NT2/D1 (cell line): ENCODE measurements at regions not wholly inside any gene's neighbourhood (a gene's known extent, or its start where the extent isn't known, plus 50 kb on each side); places are given as distances from the start of the nearest gene placed in this dataset.
"Not testable (repeated sequence)": the region's sequence is repeated elsewhere in the genome, so short reads cannot be mapped to it uniquely, and the experiment has no call there.

Experiments used
- DNase-seq: peaks from one replicate; pipeline ENCODE4 v3.0.0-alpha.2; 2011; ENCODE audit warnings: low read depth, low spot score
- H3K27me3 ChIP-seq: 2 replicates; pipeline ENCODE4 v1.6.0; 2011; ENCODE audit warnings: mild to moderate bottlenecking; ENCODE audit not compliant: insufficient read length, insufficient read depth
- H3K36me3 ChIP-seq: 2 replicates; pipeline ENCODE4 v1.6.1; 2011; ENCODE audit warnings: mild to moderate bottlenecking, low read length, mixed read lengths; ENCODE audit not compliant: insufficient read depth, insufficient read length
- H3K4me1 ChIP-seq: 2 replicates; pipeline ENCODE4 v1.5.1; 2011; ENCODE audit not compliant: insufficient read depth, insufficient read length
- H3K4me3 ChIP-seq: 2 replicates; pipeline ENCODE4 v1.5.1; 2011; ENCODE audit warnings: low read depth; ENCODE audit not compliant: insufficient read length
- H3K9ac ChIP-seq: 2 replicates; pipeline ENCODE4 v1.6.0; 2011; ENCODE audit warnings: low read depth; ENCODE audit not compliant: insufficient read length
- H3K9me3 ChIP-seq: 2 replicates; pipeline ENCODE4 v1.5.1; 2011; ENCODE audit warnings: mild to moderate bottlenecking, low read length; ENCODE audit not compliant: insufficient read depth
- SUZ12 ChIP-seq: IDR thresholded peaks from 2 replicates; pipeline ENCODE4 v1.6.1; 2011; ENCODE audit not compliant: insufficient read length, insufficient read depth; ENCODE audit errors: extremely low read depth
- YY1 ChIP-seq: IDR thresholded peaks from 2 replicates; pipeline ENCODE4 v1.6.1; 2011; ENCODE audit not compliant: insufficient read length, insufficient read depth
- ZNF274 ChIP-seq: IDR thresholded peaks from 2 replicates; pipeline ENCODE4 v1.6.1; 2011; ENCODE audit warnings: mild to moderate bottlenecking, low read depth, low read length

- H3K4me1 ChIP-seq: no peaks in the 10 kb centered on the region
- no peak overlapping the region for H3K9ac ChIP-seq
- no peak overlapping the region for H3K4me3 ChIP-seq
- TF ChIP-seq SUZ12 (no peak), ZNF274 (no peak), YY1 (no peak)
- no peak for DNase-seq
- H3K9me3 ChIP-seq: no peaks in the 10 kb centered on the region
- H3K27me3 ChIP-seq: no peaks in the 10 kb centered on the region
- H3K36me3 ChIP-seq: no peaks in the 10 kb centered on the region
Measured at GRCh38 chrX:34790026-34790425, 132.9 kb upstream of the TMEM47 start.

DNA sequence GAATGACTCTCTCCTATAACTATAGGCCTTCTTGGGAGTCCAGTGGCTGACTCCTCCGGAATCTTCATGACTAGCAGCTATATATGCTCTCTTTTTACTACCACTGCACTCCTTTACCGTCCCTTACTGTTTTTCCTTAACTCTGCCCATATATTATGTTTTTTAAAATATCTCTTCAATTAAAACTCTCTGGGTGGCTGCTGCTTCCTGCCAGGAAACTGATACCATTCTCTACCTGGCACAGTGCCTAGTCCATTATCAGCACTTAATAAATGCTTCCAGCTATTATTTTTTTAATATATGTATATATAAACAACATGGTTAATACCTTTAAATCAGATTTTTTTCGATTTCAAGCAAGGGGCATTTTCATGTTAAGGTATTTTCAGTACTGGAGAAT, 136.6 kb upstream of the FAM47B start:
- H3K27me3 ChIP-seq: no peaks in the 10 kb centered on the region
- H3K9me3 ChIP-seq: no peaks in the 10 kb centered on the region

DNA sequence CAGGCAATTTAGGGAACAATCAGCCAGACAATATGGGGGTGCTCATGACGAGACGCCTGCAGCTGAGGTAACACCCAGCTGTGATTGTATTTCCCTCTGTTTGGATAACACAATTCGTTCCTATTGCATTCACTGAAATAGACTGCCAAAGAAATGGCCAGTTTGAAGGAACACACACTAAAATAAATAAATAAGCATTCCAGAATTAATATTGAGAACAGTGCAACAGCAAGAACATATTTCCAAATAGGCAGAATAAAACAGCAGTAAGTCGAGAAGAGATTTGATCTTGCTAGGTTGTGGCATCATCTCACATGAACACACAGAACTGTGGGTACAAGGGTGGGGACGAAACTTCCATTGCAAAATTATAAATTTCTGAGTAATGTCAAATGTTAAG, 133.5 kb upstream of the FAM47B start:
- Histone ChIP-seq H3K4me1 (no peaks in the 10 kb centered on the region), H3K4me3 (no peak overlapping the region), H3K9me3 (no peaks in the 10 kb centered on the region), H3K27me3 (no peaks in the 10 kb centered on the region), H3K36me3 (no peaks in the 10 kb centered on the region), H3K9ac (no peak overlapping the region)
- no peak for DNase-seq
- no peak for TF ChIP-seq SUZ12
- no peak for TF ChIP-seq YY1
- TF ChIP-seq ZNF274: no peak

More for the DNA sequence above, 136.6 kb upstream of the FAM47B start:
- DNase-seq: no peak
- Histone ChIP-seq H3K4me3 (no peak overlapping the region), H3K36me3 (no peaks in the 10 kb centered on the region), H3K4me1 (no peaks in the 10 kb centered on the region), H3K9ac (no peak overlapping the region)
- TF ChIP-seq YY1 (no peak), SUZ12 (no peak), ZNF274 (no peak)

- Histone ChIP-seq H3K27me3 (no peaks in the 10 kb centered on the region), H3K4me3 (no peak overlapping the region), H3K9ac (no peak overlapping the region), H3K4me1 (no peaks in the 10 kb centered on the region), H3K36me3 (no peaks in the 10 kb centered on the region), H3K9me3 (no peaks in the 10 kb centered on the region)
- TF ChIP-seq YY1: no peak
- TF ChIP-seq SUZ12: no peak
- no peak for TF ChIP-seq ZNF274
- DNase-seq: no peak
Measured at GRCh38 chrX:34810364-34810763, 132.2 kb upstream of the FAM47B start.

- H3K9me3 ChIP-seq: no peaks in the 10 kb centered on the region
Measured at GRCh38 chrX:34810916-34811315, 131.7 kb upstream of the FAM47B start.

DNA sequence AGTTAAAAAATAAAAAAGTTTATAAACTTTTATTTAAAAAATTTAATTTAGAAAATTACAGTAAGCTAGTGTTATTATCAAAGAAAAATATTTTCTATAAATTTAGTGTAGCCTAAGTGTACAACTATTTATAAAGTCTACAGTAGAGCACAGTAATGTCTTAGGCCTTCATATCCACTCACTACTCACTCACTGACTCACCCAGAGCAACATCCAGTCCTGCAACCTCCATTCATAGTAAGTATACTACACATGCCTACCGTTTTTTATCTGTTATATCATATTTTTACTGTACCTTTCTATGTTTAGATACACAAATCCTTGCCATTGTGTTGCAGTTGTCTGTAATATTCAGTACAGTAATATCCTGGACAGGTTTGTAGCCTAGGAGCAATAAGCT, 129.0 kb upstream of the FAM47B start:
- H3K27me3 ChIP-seq: no peaks in the 10 kb centered on the region
- H3K36me3 ChIP-seq: no peaks in the 10 kb centered on the region
- TF ChIP-seq ZNF274: no peak
- no peak for TF ChIP-seq SUZ12
- no peak for TF ChIP-seq YY1
- DNase-seq: no peak
- H3K4me1 ChIP-seq: no peaks in the 10 kb centered on the region
- no peak overlapping the region for H3K9ac ChIP-seq
- H3K4me3 ChIP-seq: no peak overlapping the region
- H3K9me3 ChIP-seq: no peaks in the 10 kb centered on the region

More at GRCh38 chrX:34810916-34811315, 131.7 kb upstream of the FAM47B start:
- no peak for TF ChIP-seq YY1
- Histone ChIP-seq H3K4me3 (no peak overlapping the region), H3K36me3 (no peaks in the 10 kb centered on the region), H3K27me3 (no peaks in the 10 kb centered on the region), H3K9ac (no peak overlapping the region), H3K4me1 (no peaks in the 10 kb centered on the region)
- DNase-seq: no peak

DNA sequence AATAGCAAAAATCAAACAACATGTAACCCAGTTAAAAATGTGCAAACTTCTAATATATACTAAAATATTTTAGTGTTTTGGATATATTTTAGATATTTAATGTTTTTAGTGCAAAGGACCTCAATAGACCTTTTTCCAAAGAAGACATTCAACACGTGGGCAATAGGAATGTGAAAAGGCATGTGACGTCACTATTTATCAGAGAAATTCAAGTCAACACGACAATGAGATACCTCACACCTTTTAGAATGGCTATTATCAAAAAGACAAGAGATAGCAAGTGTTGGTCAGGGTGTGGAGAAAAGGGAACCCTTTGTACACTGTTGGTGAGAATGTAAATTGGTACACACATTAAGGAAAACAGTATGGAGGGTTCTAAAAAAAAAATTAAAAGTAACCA, 115.6 kb upstream of the FAM47B start:
- Histone ChIP-seq H3K27me3 (no peaks in the 10 kb centered on the region), H3K9ac (no peak overlapping the region), H3K36me3 (no peaks in the 10 kb centered on the region), H3K9me3 (no peaks in the 10 kb centered on the region), H3K4me1 (no peaks in the 10 kb centered on the region), H3K4me3 (no peak overlapping the region)
- no peak for TF ChIP-seq ZNF274
- TF ChIP-seq SUZ12: no peak
- no peak for TF ChIP-seq YY1
- no peak for DNase-seq

GRCh38 chrX:34839451-34839850, 103.1 kb upstream of the FAM47B start:
- no peak for DNase-seq
- Histone ChIP-seq H3K9me3 (peaks cover 6% of the 10 kb centered on the region; the same call in 1 of the 2 replicates), H3K9ac (no peak overlapping the region), H3K4me1 (no peaks in the 10 kb centered on the region), H3K36me3 (no peaks in the 10 kb centered on the region), H3K27me3 (no peaks in the 10 kb centered on the region), H3K4me3 (no peak overlapping the region)
- TF ChIP-seq SUZ12 (no peak), ZNF274 (no peak), YY1 (no peak)

DNA sequence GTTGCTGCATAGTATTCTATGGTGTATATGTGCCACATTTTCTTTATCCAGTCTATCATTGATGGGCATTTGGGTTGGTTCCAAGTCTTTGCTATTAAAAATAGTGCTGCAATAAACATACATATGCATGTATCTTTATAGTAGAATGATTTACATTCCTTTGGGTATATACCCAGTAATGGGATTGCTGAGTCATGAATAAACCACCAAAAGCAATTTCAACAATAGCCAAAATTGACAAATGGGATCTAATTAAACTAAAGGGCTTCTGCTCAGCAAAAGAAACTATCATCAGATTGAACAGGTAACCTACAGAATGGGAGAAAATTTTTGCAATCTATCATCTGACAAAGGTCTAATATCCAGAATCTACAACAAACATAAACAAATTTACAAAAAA, 101.4 kb upstream of the FAM47B start:
- not testable (repeated sequence) for H3K27me3 ChIP-seq, H3K4me3 ChIP-seq, H3K9ac ChIP-seq, DNase-seq, H3K9me3 ChIP-seq, H3K4me1 ChIP-seq, H3K36me3 ChIP-seq
